ENCODE measurements at regions not wholly inside any gene's neighbourhood (a gene's known extent, or its start where the extent isn't known, plus 50 kb on each side); places are given as distances from the start of the nearest gene placed in this dataset.

- TF ChIP-seq CTCF (IDR thresholded peaks at IDR 0.05; ENCODE audit: unreplicated experiment): no peak
- Mint-ChIP-seq H3K4me1 (ENCODE audit: low read depth) (peaks cover 4% of the 10 kb centered on the region), H3K36me3 (ENCODE audit: insufficient read depth) (no peaks in the 10 kb centered on the region), H3K27me3 (peaks cover 4% of the 10 kb centered on the region), H3K4me3 (ENCODE audit: low read depth) (no peak overlapping the region), H3K9me3 (ENCODE audit: low read depth) (peaks cover 5% of the 10 kb centered on the region), H3K27ac (no peak overlapping the region)
- DNase-seq (ENCODE audit: low spot score, unreplicated experiment): no peak
Observed at GRCh38 chr15:72932472-72932871, 119.8 kb upstream of the NEO1 start.

GRCh38 chr15:72927451-72927850 is 124.8 kb upstream of the NEO1 start:
- Mint-ChIP-seq H3K27ac (no peak overlapping the region), H3K4me1 (ENCODE audit: low read depth) (peaks cover 5% of the 10 kb centered on the region), H3K4me3 (ENCODE audit: low read depth) (no peak overlapping the region), H3K27me3 (no peaks in the 10 kb centered on the region), H3K9me3 (ENCODE audit: low read depth) (peaks cover 5% of the 10 kb centered on the region), H3K36me3 (ENCODE audit: insufficient read depth) (no peaks in the 10 kb centered on the region)
- DNase-seq (ENCODE audit: low spot score, unreplicated experiment): no peak
- TF ChIP-seq CTCF (IDR thresholded peaks at IDR 0.05; ENCODE audit: unreplicated experiment): no peak

- no peak overlapping the region for H3K4me3 Mint-ChIP-seq (ENCODE audit: low read depth)
- no peak for TF ChIP-seq CTCF (IDR thresholded peaks at IDR 0.05; ENCODE audit: unreplicated experiment)
- no peaks in the 10 kb centered on the region for H3K36me3 Mint-ChIP-seq (ENCODE audit: insufficient read depth)
- H3K27me3 Mint-ChIP-seq: no peaks in the 10 kb centered on the region
- DNase-seq (ENCODE audit: low spot score, unreplicated experiment): no peak
- H3K9me3 Mint-ChIP-seq (ENCODE audit: low read depth): peaks cover 5% of the 10 kb centered on the region
- peaks cover 5% of the 10 kb centered on the region for H3K4me1 Mint-ChIP-seq (ENCODE audit: low read depth)
- no peak overlapping the region for H3K27ac Mint-ChIP-seq
Observed at GRCh38 chr15:72925661-72926060, 126.6 kb upstream of the NEO1 start.

GRCh38 chr15:72923289-72923688 is 129.0 kb upstream of the NEO1 start:
- DNase-seq (ENCODE audit: low spot score, unreplicated experiment): no peak
- Mint-ChIP-seq H3K4me3 (ENCODE audit: low read depth) (no peak overlapping the region), H3K27ac (no peak overlapping the region), H3K4me1 (ENCODE audit: low read depth) (peaks cover 2% of the 10 kb centered on the region), H3K9me3 (ENCODE audit: low read depth) (peaks cover 2% of the 10 kb centered on the region), H3K36me3 (ENCODE audit: insufficient read depth) (no peaks in the 10 kb centered on the region), H3K27me3 (no peaks in the 10 kb centered on the region)
- TF ChIP-seq CTCF (IDR thresholded peaks at IDR 0.05; ENCODE audit: unreplicated experiment): no peak

GRCh38 chr15:72920551-72920950 is 131.7 kb upstream of the NEO1 start:
- H3K4me3 Mint-ChIP-seq (ENCODE audit: low read depth): no peak overlapping the region
- no peak for DNase-seq (ENCODE audit: low spot score, unreplicated experiment)
- no peaks in the 10 kb centered on the region for H3K9me3 Mint-ChIP-seq (ENCODE audit: low read depth)
- peaks cover 1% of the 10 kb centered on the region for H3K4me1 Mint-ChIP-seq (ENCODE audit: low read depth)
- no peak overlapping the region for H3K27ac Mint-ChIP-seq
- no peaks in the 10 kb centered on the region for H3K27me3 Mint-ChIP-seq
- H3K36me3 Mint-ChIP-seq (ENCODE audit: insufficient read depth): no peaks in the 10 kb centered on the region
- TF ChIP-seq CTCF (IDR thresholded peaks at IDR 0.05; ENCODE audit: unreplicated experiment): no peak
